Ishikawa (cell line): ENCODE measurements at regions not wholly inside any gene's neighbourhood (a gene's known extent, or its start where the extent isn't known, plus 50 kb on each side); places are given as distances from the start of the nearest gene placed in this dataset.

Experiments used
- CEBPB ChIP-seq: IDR thresholded peaks from 2 replicates; pipeline ENCODE4 v1.6.1; 2012
- EP300 ChIP-seq: IDR thresholded peaks from 2 replicates; pipeline ENCODE4 v1.6.1; 2012; ENCODE audit warnings: borderline replicate concordance
- NFIC ChIP-seq: IDR thresholded peaks from 2 replicates; pipeline ENCODE4 v1.6.1; 2012
- RAD21 ChIP-seq: IDR thresholded peaks from 2 replicates; pipeline ENCODE4 v1.6.1; 2012; ENCODE audit warnings: low read depth
- REST ChIP-seq: IDR thresholded peaks from 2 replicates; pipeline ENCODE4 v1.6.1; 2012; ENCODE audit warnings: low read depth, mild to moderate bottlenecking
- TCF12 ChIP-seq: IDR thresholded peaks from 2 replicates; pipeline ENCODE4 v1.6.1; 2012; ENCODE audit warnings: low read depth
- TEAD4 ChIP-seq: IDR thresholded peaks from 2 replicates; pipeline ENCODE4 v1.6.1; 2012
- ZBTB7A ChIP-seq: IDR thresholded peaks from 2 replicates; pipeline ENCODE4 v1.6.1; 2012; ENCODE audit warnings: low read depth
- TF ChIP-seq, protein P1 (sequence below): IDR thresholded peaks from 2 replicates; pipeline ENCODE4 v1.6.1; 2012
- TF ChIP-seq, protein P2 (sequence below): IDR thresholded peaks from 2 replicates; pipeline ENCODE4 v1.6.1; 2012

DNA sequence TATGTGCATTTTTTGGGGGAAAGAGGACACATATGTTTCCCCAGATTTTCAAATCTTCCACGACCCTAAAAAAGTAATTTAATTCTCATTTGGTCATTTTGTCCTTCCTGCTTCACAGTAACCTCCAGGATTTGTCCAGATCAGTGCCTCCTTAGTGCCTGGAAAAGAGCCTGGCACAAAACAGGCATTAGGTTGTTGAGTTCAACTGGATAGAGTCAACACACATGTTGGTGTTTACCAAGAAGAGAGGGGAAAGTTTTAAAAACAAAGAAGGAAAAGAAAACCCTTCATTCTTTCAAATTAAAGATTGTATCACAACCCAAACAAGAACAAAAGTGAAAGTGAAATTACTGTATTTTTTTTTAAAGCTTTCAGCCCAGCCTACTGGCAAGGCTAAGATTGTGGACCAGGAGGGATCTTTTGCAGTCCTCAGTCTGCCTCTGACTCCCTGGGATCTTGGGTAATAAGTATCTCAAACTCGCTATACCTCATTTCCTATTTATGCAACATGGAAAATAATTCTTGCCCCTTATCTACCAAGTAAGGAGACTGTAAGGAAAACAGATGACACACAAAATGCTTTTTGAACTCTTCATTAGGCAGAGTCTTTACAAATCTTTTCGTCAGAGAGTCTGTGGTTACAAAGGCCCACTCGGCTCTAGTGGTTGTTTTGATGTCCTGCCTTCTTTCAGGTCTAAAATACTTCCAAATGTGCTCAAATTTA, 57.8 kb downstream of the ZNF281 start:
- TF ChIP-seq EP300 (no peak), REST (no peak), TEAD4 (no peak), RAD21 (no peak), TCF12 (no peak), ZBTB7A (no peak), CEBPB (no peak), NFIC (no peak)
- TF ChIP-seq, protein P1, sequence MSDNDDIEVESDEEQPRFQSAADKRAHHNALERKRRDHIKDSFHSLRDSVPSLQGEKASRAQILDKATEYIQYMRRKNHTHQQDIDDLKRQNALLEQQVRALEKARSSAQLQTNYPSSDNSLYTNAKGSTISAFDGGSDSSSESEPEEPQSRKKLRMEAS, result no peak
- TF ChIP-seq, protein P2, sequence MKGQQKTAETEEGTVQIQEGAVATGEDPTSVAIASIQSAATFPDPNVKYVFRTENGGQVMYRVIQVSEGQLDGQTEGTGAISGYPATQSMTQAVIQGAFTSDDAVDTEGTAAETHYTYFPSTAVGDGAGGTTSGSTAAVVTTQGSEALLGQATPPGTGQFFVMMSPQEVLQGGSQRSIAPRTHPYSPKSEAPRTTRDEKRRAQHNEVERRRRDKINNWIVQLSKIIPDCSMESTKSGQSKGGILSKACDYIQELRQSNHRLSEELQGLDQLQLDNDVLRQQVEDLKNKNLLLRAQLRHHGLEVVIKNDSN, result no peak
